DMS53 (cell line): ENCODE measurements at regions not wholly inside any gene's neighbourhood (a gene's known extent, or its start where the extent isn't known, plus 50 kb on each side); places are given as distances from the start of the nearest gene placed in this dataset.

Source experiments
- DNase-seq: peaks from one replicate; lab custom pipeline; 2025; lab: John Stamatoyannopoulos, UW

DNA sequence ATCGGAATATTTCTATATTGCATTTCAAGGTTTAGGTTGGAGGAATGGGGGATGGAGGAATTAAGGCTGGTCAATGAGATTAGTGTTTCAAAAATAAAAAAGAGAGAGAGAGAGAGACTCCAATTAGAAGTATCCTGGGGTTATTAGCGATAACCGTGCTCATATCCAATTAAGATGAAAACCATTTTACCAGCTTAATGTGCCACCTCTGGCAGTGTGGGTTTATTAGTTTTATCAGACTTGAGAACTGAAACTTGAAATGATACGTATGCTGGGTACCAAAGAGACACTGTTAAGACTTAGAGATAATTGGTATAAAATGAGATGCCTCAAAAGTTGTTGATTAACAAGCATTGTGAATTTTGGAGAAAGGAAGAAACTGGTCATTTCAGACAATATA lies 251.5 kb upstream of the NR2F2 start:
- DNase-seq, result no peak

DNA sequence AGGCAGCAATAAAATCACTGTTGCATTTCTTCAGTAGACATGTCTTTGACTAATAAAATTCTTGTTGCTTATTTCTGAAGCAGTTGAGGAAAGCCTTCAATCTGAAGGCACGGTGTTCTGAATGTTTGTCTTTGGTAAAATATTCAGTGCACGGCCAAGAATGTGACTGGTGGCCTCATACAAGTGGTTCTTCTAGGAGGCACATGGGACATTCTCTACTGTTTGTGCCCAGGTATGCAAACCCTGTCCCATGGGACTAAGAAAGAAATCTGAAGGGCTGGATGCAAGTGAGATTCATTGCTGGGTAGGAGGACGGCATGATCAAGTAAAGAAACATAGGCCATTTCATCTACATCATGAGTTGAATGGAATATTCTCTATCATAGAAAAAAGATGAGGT lies 250.6 kb upstream of the NR2F2 start:
- no peak for DNase-seq

DNA sequence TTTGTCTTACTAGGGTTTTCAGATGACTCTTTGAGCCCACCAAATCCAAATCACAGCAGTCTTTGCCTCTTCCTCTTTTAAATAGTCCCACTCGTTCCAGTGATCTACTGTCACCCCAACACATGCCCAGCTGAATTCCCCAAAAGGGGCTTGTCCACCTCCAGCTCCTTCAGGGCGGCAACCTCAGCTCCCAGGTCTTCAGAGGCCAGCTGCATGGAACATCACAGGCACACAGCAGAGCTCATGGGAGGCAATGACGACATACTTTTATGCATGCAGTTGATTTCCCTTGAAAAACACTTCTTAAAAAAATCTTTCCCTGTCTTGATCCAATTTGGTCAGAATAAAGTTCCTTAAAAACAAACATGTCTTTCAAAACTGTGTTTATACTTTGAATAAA lies 244.3 kb upstream of the NR2F2 start:
- DNase-seq, result no peak

DNA sequence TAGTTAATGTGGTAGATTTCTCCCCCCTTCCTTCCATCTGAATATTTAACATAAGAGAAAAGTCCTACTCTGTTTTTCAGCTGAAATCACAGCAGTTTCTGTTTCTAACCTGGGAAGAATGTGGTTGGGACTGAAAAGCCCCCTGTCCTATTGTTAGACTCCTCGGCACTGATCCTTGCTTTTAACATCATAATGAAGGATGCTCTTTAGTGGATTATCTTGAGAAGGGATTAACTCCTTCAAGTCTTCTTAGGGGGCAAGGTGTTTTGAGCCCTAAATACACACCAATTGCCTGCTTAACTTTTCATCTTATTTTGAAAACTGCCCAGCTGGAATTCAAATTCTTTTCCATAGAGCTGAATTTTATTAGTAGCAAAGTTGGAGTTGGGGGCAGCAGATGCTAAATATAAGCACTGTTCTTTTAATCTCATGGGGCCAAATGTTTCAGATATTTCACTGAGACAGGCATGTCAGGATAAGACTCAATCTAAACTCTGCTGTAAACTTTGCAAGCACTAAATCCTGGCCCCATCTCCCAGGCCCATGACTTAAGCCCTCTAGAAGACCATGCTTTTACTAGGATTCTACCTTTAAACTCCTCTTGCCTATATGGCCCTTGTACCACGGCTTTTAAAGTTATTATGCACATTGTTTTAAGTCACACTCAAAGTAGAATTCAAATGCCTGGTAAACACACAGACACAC lies 243.2 kb upstream of the NR2F2 start:
- DNase-seq, result no peak

DNA sequence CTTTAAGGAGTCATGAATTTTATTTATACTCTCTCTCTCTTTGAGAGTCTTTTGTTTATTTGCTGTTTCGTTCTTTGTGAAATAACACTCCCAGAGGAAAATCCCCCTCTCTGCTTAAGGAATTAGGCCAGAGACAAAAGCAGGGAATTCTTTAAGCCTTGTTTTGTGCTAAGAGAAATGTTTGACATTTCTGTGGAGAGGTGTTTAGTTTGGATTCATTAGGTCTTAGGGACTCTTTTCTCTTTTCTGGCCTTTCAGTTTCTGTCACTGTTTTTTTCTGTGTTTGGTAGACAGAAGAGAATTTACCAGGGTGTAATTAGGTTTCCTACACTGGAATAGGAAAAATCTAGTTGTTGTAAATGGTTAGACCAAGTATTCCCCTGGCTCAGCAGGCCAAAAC lies 241.8 kb upstream of the NR2F2 start:
- no peak for DNase-seq

DNA sequence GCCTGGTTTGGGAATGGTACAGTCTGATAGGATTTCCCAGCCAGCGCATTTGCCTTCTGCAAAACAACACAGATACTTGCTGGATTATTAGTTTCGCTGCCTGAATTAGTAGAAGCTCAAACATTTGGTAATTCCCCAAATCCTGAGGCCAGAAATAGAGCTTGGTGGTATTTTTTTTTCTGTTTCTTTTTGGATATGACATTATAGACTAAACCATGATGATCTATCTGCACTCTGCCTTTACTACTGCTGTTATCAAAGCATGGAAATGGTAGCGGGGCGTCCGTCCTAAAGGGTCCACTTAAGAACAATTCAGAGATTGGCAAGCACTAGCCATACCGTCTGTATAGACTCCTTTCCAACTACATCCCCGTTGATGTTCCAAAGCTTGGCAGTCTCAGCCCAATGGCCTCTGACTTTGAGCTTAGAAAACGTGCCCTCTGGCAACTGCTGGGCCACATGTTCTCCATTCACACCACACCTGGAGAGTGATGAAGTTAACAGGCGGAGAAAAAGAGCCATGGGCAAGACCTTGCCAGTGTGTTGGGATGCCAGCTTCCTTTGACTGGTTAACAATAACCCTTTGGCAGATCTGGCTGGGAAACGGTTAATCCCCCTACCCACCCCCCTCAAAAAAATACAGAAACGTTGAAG lies 241.0 kb upstream of the NR2F2 start:
- no peak for DNase-seq

DNA sequence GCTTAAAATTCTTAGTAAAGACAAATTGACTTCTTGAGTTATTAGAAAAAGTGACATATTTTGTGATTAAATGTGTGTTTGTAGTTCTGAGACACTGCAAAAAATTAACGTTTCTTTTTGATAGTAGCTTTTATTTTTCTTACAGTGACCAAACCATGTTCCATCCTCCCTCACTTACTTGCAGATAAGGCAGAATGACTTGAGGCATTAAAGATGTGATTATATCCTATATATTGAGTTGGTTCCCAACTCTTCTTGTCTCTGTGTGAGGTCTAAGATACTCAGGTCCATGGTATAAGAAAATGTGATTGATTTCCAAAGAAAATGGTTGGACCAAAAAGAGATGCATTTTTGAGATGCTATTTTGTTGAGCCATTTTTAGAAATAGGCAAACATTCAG lies 238.3 kb upstream of the NR2F2 start:
- no peak for DNase-seq

DNA sequence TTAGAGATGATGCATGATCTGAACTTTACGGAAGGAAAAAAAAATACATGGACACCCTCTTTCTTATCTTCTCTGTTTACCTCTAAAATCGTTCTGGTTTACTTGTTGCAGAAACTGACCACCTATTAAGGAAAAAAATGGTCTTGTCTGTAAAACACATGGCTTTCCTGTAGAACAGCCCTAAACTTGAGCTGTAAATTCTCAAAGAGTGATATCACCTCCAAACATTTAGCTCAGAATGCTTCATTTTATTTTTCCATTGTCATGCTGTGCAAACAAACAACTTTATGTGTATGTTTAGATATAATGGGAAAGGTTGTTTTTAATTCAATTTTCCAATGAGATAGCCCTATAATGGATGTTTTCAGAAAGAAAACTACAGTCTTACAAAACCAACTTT lies 237.4 kb upstream of the NR2F2 start:
- no peak for DNase-seq

DNA sequence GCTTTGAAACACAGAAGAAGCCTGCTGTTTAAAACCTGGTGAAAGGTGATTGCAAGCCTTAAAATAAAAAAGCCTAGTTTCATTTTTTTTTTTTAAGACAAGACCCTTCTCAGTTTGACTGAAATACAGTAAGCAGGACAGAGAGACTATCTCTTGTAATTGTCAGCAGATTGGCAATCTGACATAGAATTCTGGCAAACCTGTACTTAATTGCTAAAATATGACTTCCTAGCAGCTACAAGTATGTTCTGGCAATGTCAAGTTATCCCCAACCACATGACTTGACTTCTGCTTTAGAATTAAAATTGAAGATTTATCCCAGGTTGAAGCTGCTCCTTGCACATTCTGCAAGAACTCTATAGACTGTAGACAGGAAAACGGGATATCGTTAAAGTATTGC lies 232.8 kb upstream of the NR2F2 start:
- no peak for DNase-seq

DNA sequence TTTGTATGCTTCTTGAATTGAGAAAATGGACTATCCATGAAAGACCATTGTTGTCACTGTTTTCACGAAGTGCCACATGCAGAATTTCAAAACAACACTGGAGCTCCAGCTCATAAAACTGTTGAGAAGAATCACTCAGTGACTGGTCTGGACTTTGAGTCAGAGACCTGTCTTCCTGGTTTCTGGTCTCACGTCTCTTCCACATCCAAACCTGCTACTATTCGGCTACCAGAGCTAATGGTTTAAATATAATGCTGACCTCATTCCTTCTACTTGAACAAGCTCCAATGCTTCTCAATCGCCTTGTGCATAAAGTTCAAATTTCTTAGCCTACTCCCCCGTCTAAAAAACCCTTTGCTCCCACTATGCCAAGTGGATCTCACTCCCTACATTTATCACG lies 227.9 kb upstream of the NR2F2 start:
- DNase-seq, result no peak

DNA sequence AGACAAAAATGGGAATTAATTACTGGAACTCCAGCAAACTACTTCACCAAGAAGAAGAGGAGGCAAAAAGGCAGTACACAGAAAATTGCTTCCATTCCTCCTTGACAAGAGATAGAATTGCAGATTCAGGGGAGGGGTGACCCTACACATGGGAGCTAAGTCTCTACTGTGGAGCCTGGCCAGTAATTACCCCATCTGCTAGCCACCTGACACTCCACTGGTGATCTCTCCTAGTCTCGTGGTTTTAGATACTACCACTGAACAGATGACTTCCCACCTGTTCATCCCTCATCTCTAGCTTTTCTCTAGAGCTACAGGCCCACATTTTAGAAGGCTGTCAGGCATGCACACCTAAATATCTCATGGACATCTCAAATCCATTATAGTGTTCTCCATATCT lies 224.3 kb upstream of the NR2F2 start:
- no peak for DNase-seq

DNA sequence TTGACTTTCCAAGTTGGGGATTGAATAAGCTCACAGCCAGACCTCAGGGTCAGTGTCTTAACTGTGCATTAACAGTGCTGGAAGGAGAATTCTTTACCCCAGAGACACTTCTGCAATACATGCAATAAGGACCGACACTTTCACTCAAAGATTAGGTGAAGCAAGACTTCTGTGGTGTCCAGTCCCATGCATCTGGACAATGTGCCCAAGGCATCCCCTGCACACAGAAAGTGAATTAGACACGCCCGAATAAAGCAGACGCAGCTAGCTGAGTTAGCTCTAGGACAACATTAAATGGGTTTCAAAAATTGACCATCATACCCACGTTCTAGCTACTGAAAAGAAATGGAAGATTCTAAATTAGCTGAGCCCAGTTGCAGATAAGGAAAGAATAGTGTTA lies 223.9 kb upstream of the NR2F2 start:
- DNase-seq, result no peak

DNA sequence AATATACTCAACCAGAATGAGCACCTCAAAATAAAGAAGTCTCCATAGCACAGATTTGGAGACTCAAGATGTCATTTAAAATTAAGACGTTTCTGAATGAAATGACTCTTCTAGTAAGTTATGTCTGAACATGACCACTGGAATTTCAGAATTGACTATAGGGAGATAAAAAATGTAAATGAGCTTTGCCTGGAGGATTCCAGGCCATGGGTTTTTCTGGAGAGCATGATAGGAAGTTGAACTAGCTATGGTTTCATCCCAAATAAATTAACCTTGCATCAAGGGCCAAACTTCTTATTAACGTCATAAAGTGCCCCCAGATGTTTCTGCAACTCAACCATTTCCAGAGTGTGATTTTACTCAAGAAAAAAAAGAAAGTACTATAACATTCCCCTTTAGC lies 222.6 kb upstream of the NR2F2 start:
- no peak for DNase-seq

DNA sequence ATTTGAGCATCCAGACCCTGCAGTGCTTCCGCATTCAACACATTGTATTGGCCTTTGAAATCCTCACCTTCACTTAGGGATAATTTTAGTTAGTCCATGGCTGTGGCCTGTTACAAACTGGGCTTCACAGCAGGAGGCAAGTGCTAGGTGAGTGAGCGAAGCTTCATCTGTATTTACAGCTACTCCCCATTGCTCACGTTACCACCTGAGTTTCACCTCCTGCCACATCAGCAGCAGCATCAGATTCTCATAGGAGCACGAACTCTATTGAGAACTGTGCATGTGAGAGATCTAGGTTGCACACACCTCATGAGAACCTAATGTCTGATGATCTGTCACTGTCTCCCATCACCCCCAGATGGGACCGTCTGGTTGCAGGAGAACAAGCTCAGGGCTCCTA lies 222.1 kb upstream of the NR2F2 start:
- DNase-seq, result no peak

DNA sequence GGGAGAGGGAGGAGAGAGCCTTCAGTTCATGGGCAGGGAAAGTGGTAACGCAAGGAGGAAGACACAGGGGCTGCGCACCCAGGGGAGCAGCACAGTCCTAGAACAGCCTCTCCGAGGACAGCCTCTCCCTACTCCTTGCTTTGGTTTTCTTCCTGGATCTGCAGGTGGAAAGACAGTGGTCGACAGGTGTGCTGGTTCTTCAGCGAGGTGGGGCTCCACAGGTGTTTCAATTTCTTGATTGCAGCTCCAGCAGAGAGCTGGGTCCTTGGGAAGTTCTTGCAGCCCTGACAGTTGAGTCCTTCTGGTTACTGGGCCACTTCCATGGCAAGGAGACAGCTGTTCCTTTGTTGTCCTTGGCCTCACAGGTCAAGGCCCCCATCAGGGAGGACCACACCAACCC lies 220.7 kb upstream of the NR2F2 start:
- DNase-seq, result no peak

DNA sequence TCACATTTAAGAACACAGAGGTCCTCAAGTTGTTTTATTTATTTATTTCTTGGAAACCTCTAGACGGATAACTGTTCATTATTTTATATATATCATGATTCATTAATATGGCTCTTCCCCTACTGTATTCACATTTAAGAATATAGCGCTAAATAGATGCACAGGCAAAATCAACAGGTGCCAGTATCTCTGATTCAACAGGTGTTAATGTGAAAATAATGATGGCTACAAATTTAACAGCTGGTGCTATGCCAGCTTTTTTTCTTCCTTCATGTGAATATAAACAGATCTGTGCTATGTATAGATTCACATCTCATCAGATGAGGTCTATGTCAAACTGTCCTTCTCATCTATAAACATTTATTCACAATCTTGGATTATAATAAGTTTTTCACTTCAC lies 218.5 kb upstream of the NR2F2 start:
- DNase-seq, result no peak

DNA sequence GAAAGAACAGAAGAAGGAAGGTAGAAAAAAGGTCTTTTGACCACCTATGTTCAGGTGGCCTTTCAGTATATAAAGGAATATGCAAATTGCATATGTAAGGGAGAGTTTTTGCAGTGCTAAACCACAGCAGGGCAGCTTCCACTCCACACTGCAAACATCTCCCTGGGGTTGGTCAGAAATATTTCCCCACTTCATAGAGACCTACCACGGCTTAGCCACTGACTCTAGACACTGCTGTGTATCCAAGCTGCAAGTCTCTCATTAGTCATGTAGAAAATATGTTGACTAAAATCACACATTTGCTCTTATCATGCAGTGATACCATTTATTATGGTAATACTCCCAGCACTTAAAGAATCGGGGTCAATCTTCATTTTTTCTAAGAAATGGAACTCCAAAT lies 214.9 kb upstream of the NR2F2 start:
- DNase-seq, result no peak

DNA sequence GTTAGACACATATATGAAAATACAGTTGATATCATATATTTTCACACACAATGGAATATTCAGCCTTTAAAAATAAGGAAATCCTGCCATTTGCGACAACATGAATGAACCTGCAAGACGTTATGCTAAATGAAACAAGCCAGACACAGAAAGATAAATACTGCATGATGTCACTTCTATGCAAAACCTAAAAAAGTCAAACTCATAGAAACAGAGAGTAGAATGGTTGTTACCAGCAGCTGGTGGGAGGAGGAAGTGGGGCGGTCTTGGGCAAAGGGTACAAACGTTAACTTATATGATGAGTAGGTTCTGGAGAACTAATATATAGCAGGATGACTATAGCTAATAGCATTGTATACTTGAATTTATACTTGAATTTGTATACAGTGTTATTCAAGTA lies 213.2 kb upstream of the NR2F2 start:
- no peak for DNase-seq

DNA sequence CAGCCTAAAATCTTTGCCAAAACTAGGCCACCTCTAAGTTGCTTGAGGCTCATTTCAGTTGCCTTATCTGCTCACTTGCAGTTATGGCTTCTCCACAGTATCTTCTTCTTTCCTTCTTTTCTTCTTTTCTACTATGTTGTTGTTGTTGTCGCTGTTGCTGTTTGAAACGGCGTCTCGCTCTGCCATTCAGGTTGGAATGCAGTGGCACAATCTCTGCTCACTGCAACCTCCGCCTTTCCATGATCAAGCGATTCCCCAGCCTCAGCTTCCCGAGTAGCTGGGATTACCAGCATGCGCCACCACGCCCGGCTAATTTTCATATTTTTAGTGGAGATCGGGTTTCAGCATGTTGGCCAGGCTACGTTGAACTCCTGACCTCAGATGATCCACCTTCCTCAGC lies 210.8 kb upstream of the NR2F2 start:
- no peak for DNase-seq

DNA sequence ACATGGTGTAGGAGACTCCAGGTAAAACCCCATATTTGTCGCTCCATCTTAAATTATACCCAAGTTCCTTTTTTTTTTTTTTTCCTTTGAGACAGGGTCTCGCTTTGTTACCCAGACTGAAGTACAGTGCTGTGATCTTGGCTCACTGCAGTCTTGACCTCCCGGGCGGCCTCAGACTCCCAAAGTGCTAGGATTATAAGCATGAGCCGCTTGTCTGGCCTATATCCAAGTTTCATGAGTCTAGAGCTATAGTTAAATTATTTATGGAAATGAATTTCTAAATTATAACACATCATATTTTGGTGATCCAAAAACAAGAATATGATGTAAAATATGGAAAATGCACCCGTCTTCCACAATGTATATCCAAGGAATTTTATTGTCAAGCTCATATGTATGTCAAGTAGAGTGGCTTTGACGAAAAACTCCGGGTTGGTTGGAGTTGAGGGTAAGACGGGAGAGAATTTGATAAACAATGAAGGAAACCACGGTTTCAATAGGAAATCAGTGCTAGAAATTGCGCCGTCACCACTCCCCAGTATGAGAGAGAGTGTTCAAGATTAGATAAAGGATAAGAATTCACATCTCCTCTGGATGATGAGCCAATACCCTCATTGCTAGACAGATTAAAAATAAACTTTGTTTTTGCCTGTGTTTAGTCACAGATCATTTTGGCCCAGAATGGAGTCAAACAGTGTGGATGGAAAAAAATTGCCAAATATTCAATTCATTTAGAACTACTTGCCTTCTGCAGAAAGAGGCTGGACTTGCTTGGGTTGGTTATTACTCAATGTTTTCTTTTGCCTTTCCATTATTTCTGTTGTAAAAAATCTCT lies 209.2 kb upstream of the NR2F2 start:
- no peak for DNase-seq

DNA sequence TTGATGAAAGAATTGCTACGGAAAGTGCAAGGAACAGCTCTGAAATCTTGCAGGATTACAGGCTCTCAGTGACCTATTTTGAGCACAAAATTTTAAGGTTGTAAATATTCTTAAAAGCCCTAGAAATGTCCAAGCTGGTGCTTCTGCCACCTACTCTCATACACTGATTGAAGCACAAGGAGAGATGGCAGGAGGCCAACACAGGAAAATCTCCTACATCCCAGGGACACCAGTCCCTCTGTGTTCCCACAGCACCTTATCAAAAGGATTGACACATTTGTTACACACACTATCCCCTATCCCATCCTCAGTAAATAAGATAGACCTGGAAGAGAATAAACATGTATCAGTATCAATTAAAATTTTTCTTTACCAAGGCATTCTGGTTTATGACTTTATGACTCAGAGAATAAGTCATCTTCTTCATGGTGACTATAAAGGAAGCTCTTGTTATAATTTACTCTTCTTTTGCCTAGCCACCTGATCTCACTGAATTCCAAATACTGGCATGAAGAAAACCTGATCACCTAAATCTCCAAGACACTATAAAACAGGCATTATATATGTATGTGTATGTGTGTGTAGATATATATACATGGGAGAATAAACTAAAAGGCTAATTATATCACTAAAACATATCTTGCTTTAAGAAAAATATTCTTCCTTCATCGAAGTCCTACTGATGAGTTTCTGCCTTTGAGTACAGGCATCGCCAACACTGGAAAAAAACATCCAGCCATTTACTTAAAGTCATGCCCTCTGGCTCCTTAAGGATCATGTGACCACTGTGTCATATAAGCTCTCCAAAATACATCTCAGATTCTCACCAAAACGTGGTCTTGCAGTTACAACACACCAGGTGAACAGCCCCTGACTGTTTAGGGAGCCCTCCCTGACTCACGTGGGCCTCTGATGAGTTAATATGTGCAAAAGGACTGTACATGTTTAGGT lies 208.1 kb upstream of the NR2F2 start:
- DNase-seq, result no peak

DNA sequence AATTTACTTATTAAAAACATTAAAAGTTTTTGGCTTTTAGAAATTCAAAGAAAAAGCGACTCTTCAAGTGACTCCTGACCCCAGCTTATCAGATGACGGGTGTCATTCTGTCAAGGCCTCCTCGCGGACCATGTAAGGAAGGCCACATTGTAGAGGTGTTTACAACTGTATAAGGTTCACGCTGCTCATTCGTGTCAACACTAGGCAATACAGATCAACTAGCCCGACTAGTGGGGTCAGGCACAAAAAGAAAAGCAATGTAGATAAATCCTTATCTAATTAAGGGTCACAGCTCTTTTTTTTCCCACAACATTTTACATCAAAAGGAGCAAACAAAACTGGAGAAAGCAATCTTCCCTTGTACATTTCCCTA lies 207.5 kb upstream of the NR2F2 start:
- no peak for DNase-seq
